ENCODE measurements at regions not wholly inside any gene's neighbourhood (a gene's known extent, or its start where the extent isn't known, plus 50 kb on each side); places are given as distances from the start of the nearest gene placed in this dataset.

DNA sequence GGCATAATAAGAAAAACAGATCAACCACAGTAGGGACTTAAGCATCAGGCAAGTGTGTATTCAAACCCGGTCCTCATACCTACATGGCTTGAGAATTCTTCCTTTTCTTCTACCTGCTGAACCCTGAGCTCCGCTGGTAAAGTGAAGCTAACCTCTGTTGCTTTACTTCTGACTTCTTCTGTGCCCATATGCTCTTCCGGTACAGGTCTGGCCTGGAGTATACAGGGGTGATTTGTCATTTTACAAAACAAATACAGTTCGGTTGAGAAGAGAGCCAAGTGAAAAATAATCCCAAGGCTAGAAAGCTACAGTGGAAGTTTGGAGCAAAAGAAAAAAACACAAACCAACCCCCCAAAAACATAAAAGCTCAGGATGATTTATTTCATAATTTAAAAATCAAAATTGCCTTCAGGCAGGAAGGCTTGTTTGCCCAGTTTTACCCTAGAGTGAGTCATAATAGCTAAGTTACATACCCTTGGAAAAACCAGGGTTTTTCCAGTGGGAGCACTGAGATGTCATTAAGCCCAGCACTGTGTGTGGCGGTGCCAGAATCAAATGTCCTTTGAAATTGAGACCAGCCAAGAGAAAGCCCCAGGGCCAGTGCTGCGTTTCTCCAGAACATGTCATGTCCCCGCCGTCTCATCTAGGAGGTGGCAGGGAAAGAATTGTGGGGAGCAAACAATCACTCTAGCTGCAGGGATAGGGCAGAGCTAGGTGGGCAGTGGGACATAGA is 305.5 kb upstream of the ISX start:
- no peak for DNase-seq (ENCODE audit: low read depth)
- TF ChIP-seq, protein P1, sequence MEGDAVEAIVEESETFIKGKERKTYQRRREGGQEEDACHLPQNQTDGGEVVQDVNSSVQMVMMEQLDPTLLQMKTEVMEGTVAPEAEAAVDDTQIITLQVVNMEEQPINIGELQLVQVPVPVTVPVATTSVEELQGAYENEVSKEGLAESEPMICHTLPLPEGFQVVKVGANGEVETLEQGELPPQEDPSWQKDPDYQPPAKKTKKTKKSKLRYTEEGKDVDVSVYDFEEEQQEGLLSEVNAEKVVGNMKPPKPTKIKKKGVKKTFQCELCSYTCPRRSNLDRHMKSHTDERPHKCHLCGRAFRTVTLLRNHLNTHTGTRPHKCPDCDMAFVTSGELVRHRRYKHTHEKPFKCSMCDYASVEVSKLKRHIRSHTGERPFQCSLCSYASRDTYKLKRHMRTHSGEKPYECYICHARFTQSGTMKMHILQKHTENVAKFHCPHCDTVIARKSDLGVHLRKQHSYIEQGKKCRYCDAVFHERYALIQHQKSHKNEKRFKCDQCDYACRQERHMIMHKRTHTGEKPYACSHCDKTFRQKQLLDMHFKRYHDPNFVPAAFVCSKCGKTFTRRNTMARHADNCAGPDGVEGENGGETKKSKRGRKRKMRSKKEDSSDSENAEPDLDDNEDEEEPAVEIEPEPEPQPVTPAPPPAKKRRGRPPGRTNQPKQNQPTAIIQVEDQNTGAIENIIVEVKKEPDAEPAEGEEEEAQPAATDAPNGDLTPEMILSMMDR (conservative IDR thresholded peaks at IDR 0.05; ENCODE audit: control insufficient read depth, insufficient read depth, low read depth, low read length), result no peak
- no peak overlapping the region for H3K4me3 ChIP-seq (ENCODE audit: control insufficient read depth, low read depth, low read length)

DNA sequence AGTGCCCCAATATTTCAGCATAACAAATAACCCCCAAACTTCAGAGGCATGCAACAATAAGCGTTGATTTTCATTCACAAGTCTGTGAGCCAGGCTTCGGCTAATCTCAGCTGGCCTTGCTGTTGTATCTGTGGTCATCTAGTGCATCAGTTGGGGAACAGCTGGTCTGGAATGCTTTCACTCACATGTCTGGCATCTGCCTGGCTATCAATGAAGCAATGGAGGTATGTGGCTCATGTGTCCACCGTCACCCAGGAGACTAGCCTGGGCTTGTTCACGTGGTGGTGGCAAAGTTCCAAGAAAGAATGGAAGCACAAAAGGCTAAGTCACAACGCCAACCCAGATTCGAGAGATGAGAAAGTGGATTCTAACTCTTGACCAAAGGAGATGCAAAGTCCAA is 304.8 kb upstream of the ISX start:
- TF ChIP-seq, protein P1 (conservative IDR thresholded peaks at IDR 0.05; ENCODE audit: control insufficient read depth, insufficient read depth, low read depth, low read length), result no peak
- no peak overlapping the region for H3K4me3 ChIP-seq (ENCODE audit: control insufficient read depth, low read depth, low read length)
- DNase-seq (ENCODE audit: low read depth), result no peak

DNA sequence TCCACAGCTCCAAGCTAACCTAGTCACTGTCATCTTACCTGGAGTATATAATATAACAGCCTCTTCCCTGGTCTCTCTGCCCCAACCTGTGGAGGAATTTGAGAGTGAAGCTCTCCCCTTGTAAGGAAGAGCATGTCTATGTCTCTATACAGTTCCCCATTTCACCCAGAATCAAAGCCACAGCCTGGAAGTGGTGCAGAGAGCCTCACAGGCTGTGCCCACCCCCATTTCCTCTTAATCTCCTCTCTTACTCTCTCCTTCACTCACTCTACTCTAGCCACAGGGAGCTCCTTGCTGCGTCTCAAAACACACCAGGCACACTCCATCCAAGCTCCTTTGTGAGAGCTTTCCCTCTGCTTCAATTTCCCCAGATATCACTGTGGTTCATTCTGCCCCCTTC is 302.5 kb upstream of the ISX start:
- TF ChIP-seq, protein P1 (conservative IDR thresholded peaks at IDR 0.05; ENCODE audit: control insufficient read depth, insufficient read depth, low read depth, low read length), result no peak
- no peak for DNase-seq (ENCODE audit: low read depth)
- H3K4me3 ChIP-seq (ENCODE audit: control insufficient read depth, low read depth, low read length), result no peak overlapping the region

DNA sequence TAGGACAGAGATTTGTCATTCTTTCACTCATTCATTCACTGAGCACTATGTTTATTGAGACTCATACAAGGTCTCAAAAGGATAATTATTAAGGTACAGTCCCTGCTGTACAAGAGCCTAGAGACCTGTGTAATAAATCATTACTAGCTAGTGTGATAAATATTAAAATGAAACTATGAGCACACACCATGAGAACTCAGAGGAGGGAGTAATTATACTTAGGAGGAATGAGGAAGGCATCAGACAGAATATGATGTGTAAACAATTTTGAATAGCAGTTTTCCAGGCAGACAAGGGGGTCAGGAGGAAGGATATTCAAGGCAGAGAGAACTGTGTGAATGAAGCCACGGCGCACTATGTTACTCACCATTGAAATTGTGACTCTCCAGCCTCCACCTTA is 300.8 kb upstream of the ISX start:
- TF ChIP-seq, protein P1 (conservative IDR thresholded peaks at IDR 0.05; ENCODE audit: control insufficient read depth, insufficient read depth, low read depth, low read length), result no peak
- no peak overlapping the region for H3K4me3 ChIP-seq (ENCODE audit: control insufficient read depth, low read depth, low read length)
- no peak for DNase-seq (ENCODE audit: low read depth)

DNA sequence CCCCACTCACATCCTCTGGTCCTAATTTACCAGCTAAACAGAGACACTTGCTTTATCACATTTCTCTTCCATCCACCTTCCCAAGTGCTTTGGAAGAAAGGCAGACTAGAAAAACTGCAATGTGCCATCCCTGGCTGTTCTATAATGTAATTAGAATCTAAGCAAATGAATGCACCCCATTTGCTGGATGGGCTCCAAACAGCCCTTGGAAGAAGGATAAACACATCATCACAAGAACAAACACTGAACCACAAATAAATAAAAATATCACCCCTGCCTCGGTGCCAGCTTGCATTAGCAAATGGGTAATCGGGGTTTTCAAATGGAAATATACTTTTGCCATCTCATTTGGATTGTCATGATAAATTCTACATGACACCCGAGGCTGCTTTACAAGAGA is 296.6 kb upstream of the ISX start:
- H3K4me3 ChIP-seq (ENCODE audit: control insufficient read depth, low read depth, low read length), result no peak overlapping the region
- TF ChIP-seq, protein P1 (conservative IDR thresholded peaks at IDR 0.05; ENCODE audit: control insufficient read depth, insufficient read depth, low read depth, low read length), result no peak
- DNase-seq (ENCODE audit: low read depth), result no peak

DNA sequence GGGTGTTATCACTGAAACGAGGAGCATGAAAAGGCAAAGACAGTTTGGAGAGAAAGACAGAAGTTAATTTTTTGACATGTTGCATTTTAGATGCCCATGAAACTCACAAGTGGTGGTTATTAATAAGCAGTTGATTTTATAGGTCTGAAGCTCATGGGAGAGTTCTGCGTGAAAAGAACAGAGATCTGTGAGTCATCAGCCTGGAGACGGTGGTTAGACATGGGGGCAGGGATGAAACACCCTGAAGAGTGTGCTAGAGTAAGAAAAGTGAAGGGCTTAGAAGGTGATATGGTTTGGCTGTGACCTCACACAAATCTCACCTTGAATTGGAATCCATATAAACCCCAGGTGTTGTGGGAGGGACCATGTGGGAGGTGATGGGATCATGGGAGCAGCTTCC is 289.1 kb upstream of the ISX start:
- no peak overlapping the region for H3K4me3 ChIP-seq (ENCODE audit: control insufficient read depth, low read depth, low read length)
- TF ChIP-seq, protein P1 (conservative IDR thresholded peaks at IDR 0.05; ENCODE audit: control insufficient read depth, insufficient read depth, low read depth, low read length), result no peak
- no peak for DNase-seq (ENCODE audit: low read depth)

DNA sequence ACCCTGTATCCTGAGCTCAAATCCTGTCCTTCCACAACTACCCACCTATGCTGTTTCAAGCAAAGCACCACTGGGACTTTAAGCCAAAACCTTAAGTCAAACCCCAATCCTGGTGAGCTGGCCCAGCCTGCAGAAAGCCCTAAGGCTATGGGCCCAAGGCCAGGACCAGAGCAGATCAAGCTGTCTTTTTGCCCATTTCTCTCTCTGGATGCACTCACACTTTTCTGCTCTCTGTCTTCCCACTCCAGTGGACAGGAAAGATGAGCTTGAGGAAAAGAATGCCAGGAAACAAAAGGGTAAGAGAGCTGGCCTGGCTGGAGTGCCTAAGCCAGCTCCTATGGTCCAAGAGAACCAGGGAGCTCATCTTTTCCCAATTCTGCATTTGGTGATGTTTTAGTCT is 284.3 kb upstream of the ISX start:
- no peak for DNase-seq (ENCODE audit: low read depth)
- TF ChIP-seq, protein P1 (conservative IDR thresholded peaks at IDR 0.05; ENCODE audit: control insufficient read depth, insufficient read depth, low read depth, low read length), result no peak
- H3K4me3 ChIP-seq (ENCODE audit: control insufficient read depth, low read depth, low read length), result no peak overlapping the region
